GM21528 (cell line): ENCODE measurements at regions not wholly inside any gene's neighbourhood (a gene's known extent, or its start where the extent isn't known, plus 50 kb on each side); places are given as distances from the start of the nearest gene placed in this dataset.
"Not testable (repeated sequence)": the region's sequence is repeated elsewhere in the genome, so short reads cannot be mapped to it uniquely, and the experiment has no call there.

Experiments
- ATAC-seq: cut with Tn5 transposase; IDR thresholded peaks from one replicate; pipeline ENCODE4 v1.9.1; 2021; ENCODE audit warnings: mild to moderate bottlenecking, moderate library complexity; ENCODE audit not compliant: unreplicated experiment, low FRiP score

GRCh38 chr2:199216253-199216652, 241.5 kb downstream of the SATB2 start:
- no peak for ATAC-seq

- no peak for ATAC-seq
These were observed 250.7 kb downstream of the SATB2 start for GRCh38 chr2:199207011-199207410.

DNA sequence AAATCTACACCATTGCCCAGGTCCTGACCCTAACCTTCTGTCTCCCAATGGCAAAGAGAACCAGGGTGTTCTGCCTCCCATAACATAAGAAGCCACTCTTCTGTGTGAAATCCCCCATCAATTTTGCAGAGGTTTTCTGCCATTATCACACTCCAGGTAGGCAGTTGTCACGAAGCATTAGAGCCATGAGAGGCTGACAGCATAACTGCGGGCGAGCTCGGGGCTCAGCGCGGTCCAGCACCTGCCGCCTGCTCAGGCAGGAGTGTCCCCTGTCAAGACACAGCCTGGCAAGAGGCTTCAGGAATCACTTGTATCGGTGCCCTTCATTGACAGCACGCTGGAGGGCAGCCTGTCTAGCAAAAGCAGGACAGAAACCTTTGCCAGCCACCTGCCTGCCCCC, 251.2 kb downstream of the SATB2 start:
- ATAC-seq: no peak

- ATAC-seq: no peak
These were observed 254.8 kb downstream of the SATB2 start for GRCh38 chr2:199202964-199203363.

DNA sequence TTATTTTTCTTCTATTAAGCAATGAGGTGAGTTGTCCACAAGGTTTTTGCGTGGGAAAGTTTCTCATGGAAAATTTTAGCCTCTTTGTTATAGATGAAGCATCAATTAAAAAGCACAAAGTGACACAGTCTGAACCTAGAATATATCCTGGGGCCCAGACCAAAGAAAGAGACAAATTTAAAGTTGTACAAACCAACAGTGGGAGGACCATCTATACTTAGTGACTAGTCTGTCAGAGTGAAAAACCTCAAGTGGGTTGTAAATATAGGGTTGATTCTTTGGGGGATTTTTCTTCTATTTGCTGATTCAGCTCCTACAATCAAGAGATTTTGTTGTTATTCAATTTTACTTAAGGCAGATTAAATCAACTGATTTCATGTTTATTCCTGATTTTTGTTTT, 256.2 kb downstream of the SATB2 start:
- ATAC-seq: no peak

DNA sequence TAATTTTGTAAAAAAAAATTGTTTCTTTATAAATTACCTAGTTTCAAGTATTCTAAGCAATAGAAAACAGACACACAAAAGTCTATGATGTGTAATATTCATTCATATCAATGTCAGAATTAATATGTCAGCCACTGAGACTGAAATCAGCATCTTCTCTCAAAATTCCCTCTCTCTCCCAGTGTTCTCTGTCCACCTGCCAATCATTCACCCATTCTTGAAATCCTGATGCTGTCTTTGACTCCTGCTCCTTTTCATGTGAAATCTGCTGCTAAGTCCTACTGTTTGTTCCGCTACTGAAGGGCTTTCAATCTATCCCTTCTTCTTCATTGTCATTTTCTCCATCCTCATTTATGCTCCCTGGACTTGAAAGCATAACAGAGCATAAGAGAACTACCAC, 257.9 kb downstream of the SATB2 start:
- no peak for ATAC-seq

- no peak for ATAC-seq
These were observed 260.3 kb downstream of the SATB2 start for GRCh38 chr2:199197448-199197847.

GRCh38 chr2:199196686-199197085, 261.1 kb downstream of the SATB2 start:
- ATAC-seq: no peak

- no peak for ATAC-seq
These were observed 261.7 kb downstream of the SATB2 start for GRCh38 chr2:199195927-199196502.

DNA sequence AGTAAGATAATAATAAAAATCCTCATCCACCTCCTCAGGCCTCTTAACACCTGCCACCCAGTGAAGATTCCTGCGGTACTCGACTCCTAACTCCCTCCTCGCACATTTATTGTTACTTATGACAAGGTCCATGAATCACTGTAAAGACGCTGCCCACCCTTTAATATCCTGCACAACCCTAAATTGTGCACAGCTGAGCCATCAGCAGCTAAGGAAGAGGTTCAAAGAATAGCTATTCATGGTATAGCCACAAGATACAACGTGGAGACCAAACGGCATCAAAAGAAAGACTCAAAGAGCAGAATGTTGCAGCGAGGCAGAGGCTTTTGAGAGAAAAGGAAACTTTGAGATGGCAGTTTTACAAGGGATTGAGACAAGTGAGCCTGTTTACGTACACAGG, 266.3 kb downstream of the SATB2 start:
- ATAC-seq: no peak

DNA sequence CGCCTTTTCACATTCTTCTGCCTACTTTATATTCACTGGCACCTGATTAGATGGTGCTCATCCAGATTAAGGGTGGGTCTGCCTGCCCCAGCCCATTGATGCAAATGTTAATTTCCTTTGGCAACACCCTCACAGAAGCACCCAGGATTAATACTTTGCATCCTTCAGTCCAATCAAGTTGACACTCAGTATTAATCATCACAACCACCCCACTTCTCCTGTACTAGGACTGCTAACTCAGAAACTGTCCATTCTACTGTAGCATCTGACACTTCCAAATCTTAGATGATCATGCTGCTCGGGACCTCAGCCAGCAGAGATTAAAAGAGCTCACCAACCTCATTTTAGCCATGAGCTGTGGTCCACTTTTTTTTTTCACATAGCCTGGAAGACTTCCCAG, 268.5 kb downstream of the SATB2 start:
- no peak for ATAC-seq

- no peak for ATAC-seq
These were observed 271.4 kb downstream of the SATB2 start for GRCh38 chr2:199186301-199186751.

- not testable (repeated sequence) for ATAC-seq
These were observed 272.6 kb downstream of the SATB2 start for GRCh38 chr2:199185174-199185573.

GRCh38 chr2:199163613-199164458, 293.9 kb downstream of the SATB2 start:
- no peak for ATAC-seq

DNA sequence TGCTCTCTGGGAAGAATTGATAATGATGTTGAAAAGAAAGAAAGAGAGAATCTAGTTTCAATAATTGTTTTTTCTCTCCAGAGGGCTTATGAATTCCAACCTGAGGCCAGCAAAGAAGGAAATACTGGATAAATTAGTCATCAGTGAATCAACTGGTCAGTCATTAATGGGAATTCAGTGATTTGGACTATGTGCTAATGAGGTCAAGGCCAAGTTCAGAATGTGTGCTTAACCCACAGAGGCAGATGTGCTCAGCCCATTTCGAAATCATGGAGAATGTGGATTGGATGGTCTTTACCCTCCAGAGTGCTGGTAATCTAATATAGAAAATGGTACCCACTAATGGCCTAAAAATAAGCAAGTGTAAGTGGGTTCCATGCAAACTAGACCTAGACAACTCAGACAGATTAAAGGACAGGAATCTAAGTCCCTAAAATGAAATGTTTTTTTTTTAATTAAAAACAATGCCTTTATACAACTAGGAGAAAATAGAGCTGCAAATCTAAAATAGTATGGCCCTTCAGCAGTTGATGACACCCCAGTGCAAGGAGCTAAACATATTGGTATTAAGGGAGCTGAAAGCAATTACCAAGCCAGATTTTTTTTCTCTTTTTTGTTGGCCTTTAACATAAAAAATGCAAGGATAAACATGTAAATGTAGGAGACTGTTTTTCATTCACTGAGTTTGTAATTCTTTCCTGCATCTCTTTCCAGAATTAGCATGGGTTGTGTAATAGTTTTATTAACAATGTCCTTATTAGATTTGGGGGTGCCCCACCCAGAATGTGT, 296.9 kb downstream of the SATB2 start:
- no peak for ATAC-seq

- ATAC-seq: no peak
These were observed 297.7 kb downstream of the SATB2 start for GRCh38 chr2:199160081-199160480.

GRCh38 chr2:199148076-199148845, 309.5 kb downstream of the SATB2 start:
- ATAC-seq: no peak

GRCh38 chr2:199147216-199147615, 310.5 kb downstream of the SATB2 start:
- ATAC-seq: no peak

GRCh38 chr2:199144546-199144945, 313.2 kb downstream of the SATB2 start:
- no peak for ATAC-seq

GRCh38 chr2:199144036-199144435, 313.7 kb downstream of the SATB2 start:
- ATAC-seq: no peak

DNA sequence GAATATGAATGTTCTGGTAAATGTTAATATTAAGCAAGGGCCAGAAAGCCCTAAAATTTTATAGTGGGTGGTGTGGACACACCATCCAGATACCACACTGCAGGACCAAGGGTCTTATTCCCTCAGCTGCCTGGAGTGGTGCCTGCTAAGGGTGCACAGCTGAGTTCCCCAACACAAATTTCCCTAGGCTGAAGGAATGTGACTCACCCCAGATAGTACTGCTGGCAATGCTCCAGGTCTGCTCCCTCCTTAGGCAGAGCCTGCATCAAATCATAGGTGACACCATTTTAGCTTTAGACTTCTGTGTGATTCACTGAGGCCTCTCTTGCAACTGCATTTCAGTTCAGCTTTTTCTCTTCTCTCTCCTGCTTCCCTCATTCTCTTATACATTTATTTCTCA, 321.1 kb downstream of the SATB2 start:
- ATAC-seq: no peak
